KMS-11 (cell line): ENCODE measurements at regions not wholly inside any gene's neighbourhood (a gene's known extent, or its start where the extent isn't known, plus 50 kb on each side); places are given as distances from the start of the nearest gene placed in this dataset.

Experiments
- H2AFZ ChIP-seq: fragments of 200-600 bp; sonication (generic); 2 replicates; pipeline ENCODE4 v1.6.1; 2016; ENCODE audit warnings: antibody characterized with exemption, mixed run types, low read depth
- H3K27ac ChIP-seq: fragments of 200-600 bp; sonication (generic); 2 replicates; pipeline ENCODE4 v1.6.1; 2016; ENCODE audit warnings: mild to moderate bottlenecking, mixed run types
- H3K27me3 ChIP-seq: fragments of 200-600 bp; sonication (generic); 2 replicates; pipeline ENCODE4 v1.6.1; 2017; ENCODE audit warnings: mild to moderate bottlenecking, low read depth, mixed run types, moderate library complexity; ENCODE audit not compliant: insufficient read depth
- H3K36me3 ChIP-seq: fragments of 200-600 bp; sonication (generic); 2 replicates; pipeline ENCODE4 v1.6.1; 2017; ENCODE audit warnings: mild to moderate bottlenecking, mixed run types; ENCODE audit not compliant: insufficient read depth
- H3K4me1 ChIP-seq: fragments of 200-600 bp; sonication (generic); 2 replicates; pipeline ENCODE4 v1.6.1; 2016; ENCODE audit warnings: mild to moderate bottlenecking, low read depth, mixed run types; ENCODE audit not compliant: poor library complexity, severe bottlenecking
- H3K4me2 ChIP-seq: fragments of 200-600 bp; sonication (generic); 2 replicates; pipeline ENCODE4 v1.7.0; 2016; ENCODE audit warnings: mild to moderate bottlenecking, mixed run types
- H3K4me3 ChIP-seq: fragments of 200-600 bp; sonication (generic); IDR thresholded peaks from 2 replicates; pipeline ENCODE4 v1.6.1; 2017; ENCODE audit warnings: low read depth, low read length, mixed read lengths; ENCODE audit not compliant: insufficient read depth
- H3K79me2 ChIP-seq: fragments of 200-600 bp; sonication (generic); 2 replicates; pipeline ENCODE4 v1.6.1; 2016; ENCODE audit warnings: low read depth, mixed run types; ENCODE audit not compliant: insufficient read depth
- H3K9ac ChIP-seq: fragments of 200-600 bp; sonication (generic); 2 replicates; pipeline ENCODE4 v1.6.1; 2016; ENCODE audit warnings: mild to moderate bottlenecking, mixed run types
- H4K20me1 ChIP-seq: fragments of 200-600 bp; sonication (generic); 2 replicates; pipeline ENCODE4 v1.6.1; 2016; ENCODE audit warnings: mild to moderate bottlenecking, mixed run types; ENCODE audit not compliant: insufficient read depth
- CTCF ChIP-seq: fragments of 200-600 bp; sonication (generic); conservative IDR thresholded peaks from 2 replicates; pipeline ENCODE4 v1.6.1; 2017; ENCODE audit warnings: low read depth, mild to moderate bottlenecking, antibody characterized with exemption, low read length, moderate library complexity, mixed read lengths

- H3K4me3 ChIP-seq: no peak overlapping the region
- no peaks in the 10 kb centered on the region for H3K36me3 ChIP-seq
- no peak overlapping the region for H3K9ac ChIP-seq
- no peaks in the 10 kb centered on the region for H3K27me3 ChIP-seq
- H4K20me1 ChIP-seq: no peaks in the 10 kb centered on the region
- H3K79me2 ChIP-seq: no peaks in the 10 kb centered on the region
- H2AFZ ChIP-seq: no peak overlapping the region
- H3K4me2 ChIP-seq: no peak overlapping the region
- H3K4me1 ChIP-seq: no peaks in the 10 kb centered on the region
- TF ChIP-seq CTCF: no peak
- no peak overlapping the region for H3K27ac ChIP-seq
Measured at GRCh38 chr2:22879009-22879863, 505.7 kb upstream of the KLHL29 start.

- Histone ChIP-seq H3K79me2 (no peaks in the 10 kb centered on the region), H3K9ac (no peak overlapping the region), H3K4me1 (no peaks in the 10 kb centered on the region), H3K36me3 (no peaks in the 10 kb centered on the region), H3K4me2 (no peak overlapping the region), H2AFZ (no peak overlapping the region), H4K20me1 (no peaks in the 10 kb centered on the region), H3K27me3 (no peaks in the 10 kb centered on the region), H3K4me3 (no peak overlapping the region), H3K27ac (no peak overlapping the region)
- TF ChIP-seq CTCF: no peak
Measured at GRCh38 chr2:22880161-22880560, 504.8 kb upstream of the KLHL29 start.

- Histone ChIP-seq H3K4me1 (no peaks in the 10 kb centered on the region), H2AFZ (no peak overlapping the region), H3K79me2 (no peaks in the 10 kb centered on the region), H3K4me3 (no peak overlapping the region), H3K4me2 (no peak overlapping the region), H3K27me3 (no peaks in the 10 kb centered on the region), H3K36me3 (no peaks in the 10 kb centered on the region), H3K9ac (no peak overlapping the region), H3K27ac (no peak overlapping the region), H4K20me1 (no peaks in the 10 kb centered on the region)
- no peak for TF ChIP-seq CTCF
Measured at GRCh38 chr2:22882011-22882410, 503.0 kb upstream of the KLHL29 start.

GRCh38 chr2:22882643-22883042 lies 502.3 kb upstream of the KLHL29 start:
- no peak for TF ChIP-seq CTCF
- H3K4me1 ChIP-seq: no peaks in the 10 kb centered on the region
- no peak overlapping the region for H3K9ac ChIP-seq
- H3K36me3 ChIP-seq: no peaks in the 10 kb centered on the region
- H3K4me3 ChIP-seq: no peak overlapping the region
- H3K27ac ChIP-seq: no peak overlapping the region
- H3K79me2 ChIP-seq: no peaks in the 10 kb centered on the region
- no peaks in the 10 kb centered on the region for H3K27me3 ChIP-seq
- H4K20me1 ChIP-seq: no peaks in the 10 kb centered on the region
- H2AFZ ChIP-seq: no peak overlapping the region
- H3K4me2 ChIP-seq: no peak overlapping the region
